Smooth muscle cell (in vitro differentiated cells): ENCODE measurements at regions not wholly inside any gene's neighbourhood (a gene's known extent, or its start where the extent isn't known, plus 50 kb on each side); places are given as distances from the start of the nearest gene placed in this dataset.
A peak's percentile ranks its signal among the peaks of the same experiment; 100 is the strongest.

ENCODE experiments used
- DNase-seq: peaks from one replicate; lab custom pipeline; 2025; ENCODE audit not compliant: unreplicated experiment; lab: John Stamatoyannopoulos, UW
- H2AFZ ChIP-seq: fragments of 200-600 bp; sonication (generic); 2 replicates; pipeline ENCODE4 v1.6.0; 2016; ENCODE audit warnings: antibody characterized with exemption, low read depth, mild to moderate bottlenecking
- H3F3A ChIP-seq: fragments of 200-600 bp; sonication (generic); 2 replicates; pipeline ENCODE4 v1.6.0; 2017; ENCODE audit warnings: antibody characterized with exemption, low read depth
- H3K27ac ChIP-seq: fragments of 200-600 bp; sonication (generic); 2 replicates; pipeline ENCODE4 v1.5.1; 2016; ENCODE audit warnings: low read depth, mild to moderate bottlenecking
- H3K27me3 ChIP-seq: fragments of 200-600 bp; sonication (generic); 2 replicates; pipeline ENCODE4 v1.6.1; 2016; ENCODE audit warnings: low read depth, mild to moderate bottlenecking
- H3K36me3 ChIP-seq: fragments of 200-600 bp; sonication (generic); 2 replicates; pipeline ENCODE4 v1.5.1; 2016; ENCODE audit warnings: low read depth
- H3K4me1 ChIP-seq: fragments of 200-600 bp; sonication (generic); 2 replicates; pipeline ENCODE4 v1.5.1; 2016; ENCODE audit warnings: low read depth
- H3K4me2 ChIP-seq: fragments of 200-600 bp; sonication (generic); 2 replicates; pipeline ENCODE4 v1.6.0; 2016; ENCODE audit warnings: mild to moderate bottlenecking
- H3K4me3 ChIP-seq: fragments of 200-600 bp; sonication (generic); 2 replicates; pipeline ENCODE4 v1.5.1; 2016; ENCODE audit warnings: mild to moderate bottlenecking
- H3K79me2 ChIP-seq: fragments of 200-600 bp; sonication (generic); 2 replicates; pipeline ENCODE4 v1.6.0; 2016; ENCODE audit warnings: low read depth, mild to moderate bottlenecking
- H3K9ac ChIP-seq: fragments of 200-600 bp; sonication (generic); 2 replicates; pipeline ENCODE4 v1.6.0; 2016; ENCODE audit warnings: low read depth
- H3K9me3 ChIP-seq: fragments of 200-600 bp; sonication (generic); replicated peaks from 2 replicates; pipeline ENCODE4 v1.5.1; 2016; ENCODE audit warnings: low read depth
- H4K20me1 ChIP-seq: fragments of 200-600 bp; sonication (generic); 2 replicates; pipeline ENCODE4 v1.6.0; 2016; ENCODE audit warnings: low read depth
- CTCF ChIP-seq: fragments of 200-600 bp; sonication (generic); IDR thresholded peaks from 2 replicates; pipeline ENCODE4 v1.5.1; 2017; ENCODE audit warnings: borderline replicate concordance, mild to moderate bottlenecking, antibody characterized with exemption; ENCODE audit not compliant: insufficient read depth, poor library complexity, severe bottlenecking
- WGBS: methylation state at CpG from one replicate; pipeline ENCODE4 v1.1.7; 2016; ENCODE audit warnings: low lambda C conversion rate; 5-methylcytosine and 5-hydroxymethylcytosine counted together

- Histone ChIP-seq H3K4me2 (no peak overlapping the region), H3K27ac (no peak overlapping the region), H3K4me1 (no peaks in the 10 kb centered on the region), H3K9me3 (no peaks in the 10 kb centered on the region), H3F3A (no peaks in the 10 kb centered on the region), H2AFZ (no peak overlapping the region), H3K27me3 (no peaks in the 10 kb centered on the region), H4K20me1 (no peaks in the 10 kb centered on the region), H3K79me2 (no peaks in the 10 kb centered on the region), H3K4me3 (no peak overlapping the region), H3K36me3 (no peaks in the 10 kb centered on the region), H3K9ac (no peak overlapping the region)
- TF ChIP-seq CTCF: no peak
- 53% methylated on average over 1 of the region's 1 CpG for WGBS
- DNase-seq: no peak
Observed at GRCh38 chr14:44795725-44796124, 166.0 kb downstream of the KLHL28 start.

- WGBS: 85% methylated on average over 3 of the region's 3 CpGs
- Histone ChIP-seq H3K27me3 (no peaks in the 10 kb centered on the region), H3F3A (no peaks in the 10 kb centered on the region), H3K27ac (no peak overlapping the region), H3K79me2 (no peaks in the 10 kb centered on the region), H3K4me3 (no peak overlapping the region), H3K36me3 (no peaks in the 10 kb centered on the region), H4K20me1 (no peaks in the 10 kb centered on the region), H3K9ac (no peak overlapping the region), H3K9me3 (no peaks in the 10 kb centered on the region), H2AFZ (no peak overlapping the region), H3K4me1 (no peaks in the 10 kb centered on the region), H3K4me2 (no peak overlapping the region)
- DNase-seq: no peak
- no peak for TF ChIP-seq CTCF
Observed at GRCh38 chr14:44791730-44792129, 170.0 kb downstream of the KLHL28 start.

- Histone ChIP-seq H3K79me2 (no peaks in the 10 kb centered on the region), H3K9ac (no peak overlapping the region), H3K27ac (no peak overlapping the region), H3K36me3 (no peaks in the 10 kb centered on the region), H4K20me1 (no peaks in the 10 kb centered on the region), H3K4me3 (no peak overlapping the region), H3K4me1 (no peaks in the 10 kb centered on the region), H3F3A (no peaks in the 10 kb centered on the region), H3K9me3 (no peaks in the 10 kb centered on the region), H2AFZ (no peak overlapping the region), H3K27me3 (no peaks in the 10 kb centered on the region), H3K4me2 (no peak overlapping the region)
- TF ChIP-seq CTCF: no peak
- DNase-seq: no peak
- 96% methylated on average over 1 of the region's 1 CpG for WGBS
Observed at GRCh38 chr14:44788612-44789011, 173.1 kb downstream of the KLHL28 start.

- Histone ChIP-seq H3K4me1 (no peaks in the 10 kb centered on the region), H3F3A (no peaks in the 10 kb centered on the region), H3K27ac (peak overlapping the region; percentile 49), H3K79me2 (no peaks in the 10 kb centered on the region), H2AFZ (peak overlapping the region; percentile 34), H3K4me3 (no peak overlapping the region), H3K9ac (no peak overlapping the region), H3K27me3 (no peaks in the 10 kb centered on the region), H3K9me3 (no peaks in the 10 kb centered on the region), H3K4me2 (peak overlapping the region; percentile 9), H3K36me3 (no peaks in the 10 kb centered on the region), H4K20me1 (no peaks in the 10 kb centered on the region)
- no peak for DNase-seq
- no peak for TF ChIP-seq CTCF
- WGBS: 39% methylated on average over 3 of the region's 3 CpGs
Observed at GRCh38 chr14:44785096-44785495, 176.7 kb downstream of the KLHL28 start.
